Heart left ventricle (tissue), 13 donors: ENCODE measurements at regions not wholly inside any gene's neighbourhood (a gene's known extent, or its start where the extent isn't known, plus 50 kb on each side); places are given as distances from the start of the nearest gene placed in this dataset.

ENCODE experiments used
- POLR2A ChIP-seq, 2 donors: fragments of 450-650 bp; IDR thresholded peaks; one replicate each; pipeline ENCODE4 v1.6.1; 2017; ENCODE audit warnings: antibody characterized with exemption in 2 of 2, mild to moderate bottlenecking in 2 of 2, moderate library complexity in 2 of 2
- TF ChIP-seq, protein P1 (sequence below), 12 donors: fragments of 200-600 bp; sonication (generic) in 4 of 12; IDR thresholded peaks; one replicate each; pipeline versions ENCODE4 v1.5.0 to v1.8.0; 2018 to 2022; ENCODE audit warnings: antibody characterized with exemption in 12 of 12, mild to moderate bottlenecking in 5 of 12
- donor health status: ischemic (EF 13 %, LVEDD 7.1; RV severe dilation, severe dysfunction).
- donor health status: DM: no; HTN: yes; CAD: no.
- donor health status: DM: no; HTN: no; CAD: no.
- donor health status: ischemic (EF 25% LVEDD 6.9; RV normal size, moderate dysfunction).
- donor health status: ischemic (EF 25% LVEDD 5.7; RV mildly dilated, moderate dysfunction).
- donor health status: ischemic (EF 35%, LVEDD 5.7; RV mildly dilated, moderate dysfunction).
- donor health status: nonischemic (EF 11% LVEDD 7.7; RV severe dilation, severe dysfunction).
- donor health status: DM: yes; HTN: yes; CAD: no.
- donor health status: PGD.
- donor health status: ischemic (EF 29% LVEDD 5.4; RV normal size, mild dysfunction).
- donor health status: nonischemic (EF 23%, LVEDD 6.1; RV moderate dilation, normal function).

GRCh38 chr1:113250161-113250560, 140.2 kb upstream of the MAGI3 start:
- no peak for TF ChIP-seq POLR2A (IDR thresholded peaks at IDR 0.05)
- TF ChIP-seq, protein P1, sequence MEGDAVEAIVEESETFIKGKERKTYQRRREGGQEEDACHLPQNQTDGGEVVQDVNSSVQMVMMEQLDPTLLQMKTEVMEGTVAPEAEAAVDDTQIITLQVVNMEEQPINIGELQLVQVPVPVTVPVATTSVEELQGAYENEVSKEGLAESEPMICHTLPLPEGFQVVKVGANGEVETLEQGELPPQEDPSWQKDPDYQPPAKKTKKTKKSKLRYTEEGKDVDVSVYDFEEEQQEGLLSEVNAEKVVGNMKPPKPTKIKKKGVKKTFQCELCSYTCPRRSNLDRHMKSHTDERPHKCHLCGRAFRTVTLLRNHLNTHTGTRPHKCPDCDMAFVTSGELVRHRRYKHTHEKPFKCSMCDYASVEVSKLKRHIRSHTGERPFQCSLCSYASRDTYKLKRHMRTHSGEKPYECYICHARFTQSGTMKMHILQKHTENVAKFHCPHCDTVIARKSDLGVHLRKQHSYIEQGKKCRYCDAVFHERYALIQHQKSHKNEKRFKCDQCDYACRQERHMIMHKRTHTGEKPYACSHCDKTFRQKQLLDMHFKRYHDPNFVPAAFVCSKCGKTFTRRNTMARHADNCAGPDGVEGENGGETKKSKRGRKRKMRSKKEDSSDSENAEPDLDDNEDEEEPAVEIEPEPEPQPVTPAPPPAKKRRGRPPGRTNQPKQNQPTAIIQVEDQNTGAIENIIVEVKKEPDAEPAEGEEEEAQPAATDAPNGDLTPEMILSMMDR (IDR thresholded peaks at IDR 0.05) = no peak
